Peyer's patch (tissue), 4 donors: ENCODE measurements at regions not wholly inside any gene's neighbourhood (a gene's known extent, or its start where the extent isn't known, plus 50 kb on each side); places are given as distances from the start of the nearest gene placed in this dataset.
A peak's percentile ranks its signal among the peaks of the same experiment; 100 is the strongest.

ENCODE experiments used
- DNase-seq, 3 donors: peaks; one replicate each; pipeline ENCODE4 v3.0.0-alpha.2; 2017 to 2019
- H3K27ac ChIP-seq, 4 donors: fragments of 200-600 bp; sonication (generic); one replicate each; pipeline ENCODE4 v1.5.1; 2016 to 2019
- H3K27me3 ChIP-seq, 2 donors: fragments of 200-600 bp; sonication (generic); one replicate each; pipeline ENCODE4 v1.5.1; 2019
- H3K36me3 ChIP-seq, 3 donors: fragments of 200-600 bp; sonication (generic); one replicate each; pipeline ENCODE4 v1.5.1; 2016 to 2019
- H3K4me1 ChIP-seq, 4 donors: fragments of 200-600 bp; sonication (generic); one replicate each; pipeline ENCODE4 v1.5.1; 2016 to 2019
- H3K4me3 ChIP-seq, 4 donors: fragments of 200-600 bp; sonication (generic); 1 replicate in 3 of 4; 2 replicates in 1 of 4; pipeline ENCODE4 v1.5.1; 2016 to 2019; ENCODE audit warnings: mild to moderate bottlenecking in 1 of 4
- H3K9me3 ChIP-seq, 4 donors: fragments of 200-600 bp; sonication (generic); one replicate each; pipeline ENCODE4 v1.5.1; 2016 to 2019; ENCODE audit warnings: mild to moderate bottlenecking in 1 of 4
- POLR2A ChIP-seq, 2 donors: fragments of 450-650 bp; IDR thresholded peaks; one replicate each; pipeline ENCODE4 v1.5.1; 2017; ENCODE audit warnings: antibody characterized with exemption in 2 of 2, mild to moderate bottlenecking in 2 of 2, moderate library complexity in 2 of 2
- TF ChIP-seq, protein P1 (sequence below), 6 experiments: fragments of 450-650 bp in 4 of 6; fragments of 200-600 bp in 2 of 6; sonication (generic) in 1 of 6; IDR thresholded peaks; one replicate each; pipeline ENCODE4 v1.5.1; 2017 to 2019; ENCODE audit warnings: antibody characterized with exemption in 6 of 6, mild to moderate bottlenecking in 3 of 6, moderate library complexity in 1 of 6

DNA sequence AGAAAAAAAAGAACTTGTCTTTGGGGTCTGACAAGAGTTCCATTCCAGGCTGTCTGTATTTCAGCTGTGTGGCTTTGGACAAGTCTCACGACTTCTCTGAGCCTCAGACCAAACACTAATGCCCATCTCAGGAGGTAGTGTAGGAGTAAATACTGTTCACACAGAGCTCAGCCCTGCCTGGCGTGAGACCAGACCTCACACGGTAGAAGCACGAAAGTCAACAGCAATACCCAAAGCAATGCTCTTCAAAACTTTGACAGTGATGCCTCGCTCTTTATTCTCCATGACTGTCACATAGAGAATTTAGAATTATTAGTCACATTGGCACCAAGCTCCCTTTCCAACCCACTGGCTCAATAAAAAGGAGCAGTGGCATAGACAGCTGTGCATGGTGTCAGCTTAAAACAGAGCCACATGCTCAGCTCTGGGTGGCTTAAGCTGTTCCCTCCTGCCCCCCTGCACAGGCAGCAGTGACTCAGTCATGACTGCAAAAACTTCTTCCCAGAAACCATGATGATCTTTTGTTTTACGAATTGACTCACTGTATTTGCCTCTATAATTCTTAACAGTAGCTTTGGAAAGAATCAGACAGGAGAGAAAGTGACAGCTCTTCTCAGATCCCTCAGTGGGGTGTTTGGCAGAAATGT, 74.0 kb upstream of the PHF21B start:
- H3K9me3 ChIP-seq, result no peaks in the 10 kb centered on the region
- no peak overlapping the region for H3K4me3 ChIP-seq
- no peak for TF ChIP-seq POLR2A (IDR thresholded peaks at IDR 0.05)
- TF ChIP-seq, protein P1, sequence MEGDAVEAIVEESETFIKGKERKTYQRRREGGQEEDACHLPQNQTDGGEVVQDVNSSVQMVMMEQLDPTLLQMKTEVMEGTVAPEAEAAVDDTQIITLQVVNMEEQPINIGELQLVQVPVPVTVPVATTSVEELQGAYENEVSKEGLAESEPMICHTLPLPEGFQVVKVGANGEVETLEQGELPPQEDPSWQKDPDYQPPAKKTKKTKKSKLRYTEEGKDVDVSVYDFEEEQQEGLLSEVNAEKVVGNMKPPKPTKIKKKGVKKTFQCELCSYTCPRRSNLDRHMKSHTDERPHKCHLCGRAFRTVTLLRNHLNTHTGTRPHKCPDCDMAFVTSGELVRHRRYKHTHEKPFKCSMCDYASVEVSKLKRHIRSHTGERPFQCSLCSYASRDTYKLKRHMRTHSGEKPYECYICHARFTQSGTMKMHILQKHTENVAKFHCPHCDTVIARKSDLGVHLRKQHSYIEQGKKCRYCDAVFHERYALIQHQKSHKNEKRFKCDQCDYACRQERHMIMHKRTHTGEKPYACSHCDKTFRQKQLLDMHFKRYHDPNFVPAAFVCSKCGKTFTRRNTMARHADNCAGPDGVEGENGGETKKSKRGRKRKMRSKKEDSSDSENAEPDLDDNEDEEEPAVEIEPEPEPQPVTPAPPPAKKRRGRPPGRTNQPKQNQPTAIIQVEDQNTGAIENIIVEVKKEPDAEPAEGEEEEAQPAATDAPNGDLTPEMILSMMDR (IDR thresholded peaks at IDR 0.05), result no peak
- no peaks in the 10 kb centered on the region for H3K4me1 ChIP-seq
- no peaks in the 10 kb centered on the region for H3K27me3 ChIP-seq
- no peak for DNase-seq
- no peaks in the 10 kb centered on the region for H3K36me3 ChIP-seq
- H3K27ac ChIP-seq, result no peak overlapping the region

DNA sequence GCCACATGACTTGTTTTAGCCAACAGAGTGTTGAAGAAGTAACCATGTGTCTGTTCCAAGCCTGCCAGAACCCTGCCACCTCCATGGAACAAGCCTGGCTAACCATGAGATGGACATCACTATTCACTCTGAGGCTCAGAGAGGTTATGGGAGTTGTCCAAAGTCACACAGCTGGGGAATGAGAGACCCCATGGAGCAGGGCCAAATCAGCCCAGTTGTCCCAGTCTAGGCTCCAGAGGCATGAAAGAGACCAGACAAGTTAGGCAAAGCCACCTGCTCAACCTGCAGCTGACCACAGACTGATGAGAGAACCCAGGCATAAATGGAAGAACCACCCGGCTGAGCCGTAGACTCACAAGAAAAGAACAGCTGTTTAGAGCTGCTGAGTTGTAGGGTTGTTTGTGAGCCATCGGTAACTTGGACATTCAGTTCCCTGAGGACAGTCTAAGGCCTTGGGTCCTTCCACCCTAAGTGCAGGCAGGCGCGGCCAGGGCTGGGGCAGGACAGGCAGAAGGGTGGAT, 74.7 kb upstream of the PHF21B start:
- H3K4me1 ChIP-seq, result no peaks in the 10 kb centered on the region
- no peaks in the 10 kb centered on the region for H3K36me3 ChIP-seq
- H3K27ac ChIP-seq, result no peak overlapping the region
- H3K27me3 ChIP-seq, result no peaks in the 10 kb centered on the region
- DNase-seq, result no peak
- no peaks in the 10 kb centered on the region for H3K9me3 ChIP-seq
- no peak for TF ChIP-seq POLR2A (IDR thresholded peaks at IDR 0.05)
- TF ChIP-seq, protein P1 (IDR thresholded peaks at IDR 0.05), result no peak
- no peak overlapping the region for H3K4me3 ChIP-seq

DNA sequence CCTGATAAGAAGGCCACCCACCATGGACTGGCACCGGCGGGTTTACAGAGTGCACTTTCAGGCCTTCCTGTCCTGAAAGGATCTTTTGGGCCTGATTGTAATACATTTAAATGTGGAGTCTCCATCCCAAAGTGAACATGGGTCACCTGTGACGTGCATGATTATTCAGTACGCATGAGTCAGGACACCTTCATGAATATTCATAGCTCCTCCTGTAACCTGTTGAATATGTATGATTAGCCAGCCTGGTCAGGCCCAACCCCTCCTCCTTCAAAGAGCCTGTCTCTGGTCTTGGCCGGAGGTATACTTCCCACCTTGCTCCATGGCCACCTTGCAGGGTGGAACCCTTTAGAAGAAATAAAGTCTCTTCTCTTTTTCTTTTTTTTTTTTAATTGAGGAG, 75.9 kb upstream of the NUP50 start:
- Histone ChIP-seq H3K9me3 (no peaks in the 10 kb centered on the region), H3K27me3 (no peaks in the 10 kb centered on the region), H3K27ac (no peak overlapping the region), H3K4me3 (no peak overlapping the region), H3K36me3 (no peaks in the 10 kb centered on the region), H3K4me1 (peaks cover 0 to 9% (median 0%) of the 10 kb centered on the region in 4 donors)
- no peak for TF ChIP-seq POLR2A (IDR thresholded peaks at IDR 0.05)
- TF ChIP-seq, protein P1 (IDR thresholded peaks at IDR 0.05), result no peak
- DNase-seq, result no peak

DNA sequence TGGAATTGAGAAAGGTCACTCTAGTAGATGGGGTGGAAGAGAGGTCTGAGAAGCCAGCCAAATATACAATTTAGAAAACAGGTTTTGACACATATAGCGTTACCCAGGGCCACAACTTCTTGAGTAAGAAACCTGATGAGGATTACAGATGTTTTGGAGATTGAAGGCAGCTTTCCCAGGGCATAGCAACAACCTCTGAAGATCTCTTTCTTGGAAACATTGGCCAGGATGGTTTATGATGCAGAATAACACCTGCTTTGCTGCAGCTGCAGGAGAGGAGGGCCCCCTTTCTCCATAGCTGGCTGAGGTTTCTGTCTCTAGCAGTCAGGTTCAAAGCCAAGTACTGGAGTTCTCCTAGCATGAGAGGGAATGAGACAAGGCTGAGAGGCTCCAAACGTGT, 75.1 kb upstream of the NUP50 start:
- TF ChIP-seq, protein P1 (IDR thresholded peaks at IDR 0.05), result no peak
- no peaks in the 10 kb centered on the region for H3K36me3 ChIP-seq
- H3K9me3 ChIP-seq, result no peaks in the 10 kb centered on the region
- H3K4me1 ChIP-seq, result peaks cover 0 to 9% (median 0%) of the 10 kb centered on the region in 4 donors
- no peaks in the 10 kb centered on the region for H3K27me3 ChIP-seq
- H3K4me3 ChIP-seq, result no peak overlapping the region
- DNase-seq, result no peak
- H3K27ac ChIP-seq, result no peak overlapping the region

DNA sequence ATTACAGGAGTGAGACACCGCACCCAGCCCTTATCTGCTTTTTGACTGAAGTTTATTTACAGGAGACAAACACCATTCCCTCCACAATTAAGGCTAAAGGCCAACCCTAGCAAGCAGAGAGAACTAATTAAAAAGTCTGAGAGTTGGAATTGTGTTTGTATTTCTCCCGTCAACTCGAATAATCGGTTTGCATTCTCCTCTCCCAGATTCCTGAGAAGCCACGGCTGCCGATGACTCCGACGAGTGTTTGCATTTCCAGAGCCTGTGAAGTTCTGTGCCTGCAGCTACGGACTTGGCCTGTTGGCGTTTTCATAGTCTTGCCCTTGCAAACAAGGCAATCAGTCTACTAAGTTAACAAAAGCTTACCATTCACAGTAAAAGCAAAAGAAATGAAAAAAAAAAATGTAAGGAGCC, 73.2 kb upstream of the NUP50 start:
- no peaks in the 10 kb centered on the region for H3K27me3 ChIP-seq
- no peak for TF ChIP-seq POLR2A (IDR thresholded peaks at IDR 0.05)
- TF ChIP-seq, protein P1 (IDR thresholded peaks at IDR 0.05), result peak in 1 of 6 experiments; percentile 17
- peaks cover 0 to 9% (median 0%) of the 10 kb centered on the region in 4 donors for H3K4me1 ChIP-seq
- H3K36me3 ChIP-seq, result no peaks in the 10 kb centered on the region
- H3K9me3 ChIP-seq, result no peaks in the 10 kb centered on the region
- H3K4me3 ChIP-seq, result no peak overlapping the region
- H3K27ac ChIP-seq, result no peak overlapping the region
- DNase-seq, result no peak
